ENCODE measurements at regions not wholly inside any gene's neighbourhood (a gene's known extent, or its start where the extent isn't known, plus 50 kb on each side); places are given as distances from the start of the nearest gene placed in this dataset.

DNA sequence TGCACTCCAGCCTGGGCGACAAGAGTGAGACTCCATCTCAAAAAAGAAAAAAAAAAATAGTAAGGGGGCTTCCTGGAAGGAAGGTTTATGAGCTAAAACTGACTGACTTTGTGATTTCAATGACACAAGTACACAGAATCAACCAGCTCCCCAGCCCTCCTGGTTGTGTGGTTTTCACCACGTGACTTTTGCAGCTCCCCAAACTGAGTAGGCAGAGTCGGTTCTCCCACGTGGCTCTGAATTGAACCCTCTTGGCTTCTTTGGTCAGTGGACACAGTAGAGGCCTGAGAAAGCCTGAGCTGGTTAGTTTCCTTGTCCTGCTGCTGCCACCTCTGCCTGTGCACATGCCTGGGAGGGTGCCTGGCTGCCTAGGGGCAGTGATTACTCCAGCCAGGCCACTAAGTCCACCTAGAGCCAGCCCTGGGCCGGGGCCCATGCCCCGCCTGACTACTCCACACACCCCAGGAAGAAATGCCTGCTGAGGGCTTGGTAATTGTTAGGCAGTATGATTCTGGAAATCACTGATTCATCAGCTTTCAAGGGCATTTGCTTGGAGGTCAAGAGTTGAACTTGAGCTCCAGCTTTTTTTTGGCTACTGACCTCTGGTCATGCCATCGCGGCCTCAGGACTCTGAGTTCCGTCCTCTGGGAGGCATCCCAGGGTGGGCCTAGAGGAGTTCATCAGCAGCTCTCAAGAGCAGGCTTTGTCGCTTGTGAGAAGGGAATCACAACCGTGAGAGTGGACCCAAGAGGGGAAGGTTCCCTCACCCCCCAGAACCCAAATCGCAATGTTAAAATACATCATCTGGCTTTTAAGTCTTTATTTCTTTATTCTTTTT lies 431.9 kb upstream of the HS6ST1 start:
- ChIA-PET CTCF (no interaction called here), POLR2A (no interaction called here)
- no peak overlapping the region for H3K4me3 ChIP-seq (ENCODE audit: low read length)
- ATAC-seq (no peak), DNase-seq (no peak)
- H3K27me3 Mint-ChIP-seq, result peaks cover 4 to 31% (median 14%) of the 10 kb centered on the region in 5 donors
- intact Hi-C loops (cut with micrococcal nuclease), result no loop called here
- H3K4me3 Mint-ChIP-seq, result no peak overlapping the region
- H3K4me1 Mint-ChIP-seq, result peaks cover 11 to 23% (median 16%) of the 10 kb centered on the region in 7 donors
- H3K27ac Mint-ChIP-seq, result no peak overlapping the region
- no peaks in the 10 kb centered on the region for H3K9me3 ChIP-seq (ENCODE audit: control insufficient read depth in 2 of 3, low read length in 3 of 3)
- H3K36me3 ChIP-seq (ENCODE audit: control insufficient read depth in 2 of 3, insufficient read depth in 3 of 3, low read length in 3 of 3), result no peaks in the 10 kb centered on the region
- H3K9me3 Mint-ChIP-seq, result no peaks in the 10 kb centered on the region
- H3K27me3 ChIP-seq (ENCODE audit: control insufficient read depth in 2 of 2, insufficient read depth in 2 of 2, low read length in 2 of 2), result no peaks in the 10 kb centered on the region
- H3K36me3 Mint-ChIP-seq, result no peaks in the 10 kb centered on the region
- no peak overlapping the region for H3K27ac ChIP-seq (ENCODE audit: low read depth, low read length)
- H3K4me1 ChIP-seq (ENCODE audit: control insufficient read depth in 2 of 2, insufficient read depth in 2 of 2, low read length in 2 of 2), result no peaks in the 10 kb centered on the region

DNA sequence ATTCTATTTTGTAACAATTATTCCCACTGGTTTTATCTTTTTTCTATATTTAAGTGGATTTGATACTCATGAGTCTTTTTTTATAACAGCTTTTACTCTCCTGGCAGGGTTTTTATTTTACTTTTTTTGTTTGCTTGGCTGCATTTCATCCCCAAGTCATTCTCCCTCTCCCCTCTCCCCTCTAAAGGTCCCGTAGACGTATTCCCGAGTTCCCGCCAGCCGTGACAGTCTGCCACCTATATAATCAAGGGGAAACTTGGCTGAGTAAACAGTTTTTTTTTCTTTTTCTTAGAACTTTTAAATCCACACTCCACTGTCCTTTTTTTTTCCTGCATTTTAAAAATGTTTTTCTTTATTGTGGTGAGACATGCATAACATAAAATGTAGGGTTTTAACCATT lies 433.1 kb upstream of the HS6ST1 start:
- intact Hi-C loops (cut with micrococcal nuclease), result no loop called here
- H3K27me3 Mint-ChIP-seq, result peaks cover 9 to 38% (median 13%) of the 10 kb centered on the region in 5 donors

DNA sequence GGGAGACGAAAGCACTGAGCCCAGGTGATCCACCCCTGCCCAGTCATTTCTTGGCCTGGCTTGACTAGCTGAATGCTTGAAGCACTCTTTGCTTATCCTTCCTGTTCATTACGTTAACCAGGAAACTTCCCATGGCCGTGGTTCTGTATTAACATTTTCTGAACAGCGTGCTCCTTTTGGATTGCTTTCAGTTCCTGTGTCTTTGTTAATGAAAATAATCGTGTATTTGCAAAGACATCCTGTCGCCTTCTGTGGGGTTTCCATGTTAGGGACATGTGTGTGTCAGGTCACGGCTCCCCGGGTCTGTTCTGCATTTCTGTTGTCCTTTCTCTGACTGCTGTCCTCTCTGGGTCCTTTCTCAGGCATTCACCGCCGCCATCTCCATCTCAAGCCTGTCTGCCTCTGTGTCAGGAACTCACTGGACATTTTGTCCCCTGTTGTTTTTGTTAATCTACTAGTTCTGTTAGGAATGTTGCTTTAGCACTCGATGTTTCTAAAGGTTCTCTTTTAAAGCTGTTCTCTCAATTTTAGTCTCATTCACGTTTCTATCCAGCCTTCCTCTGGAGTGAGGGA lies 434.1 kb upstream of the HS6ST1 start:
- H3K9me3 Mint-ChIP-seq, result no peaks in the 10 kb centered on the region
- H3K4me3 ChIP-seq (ENCODE audit: low read length), result no peak overlapping the region
- DNase-seq (no peak), ATAC-seq (no peak)
- no peaks in the 10 kb centered on the region for H3K36me3 ChIP-seq (ENCODE audit: control insufficient read depth in 2 of 3, insufficient read depth in 3 of 3, low read length in 3 of 3)
- H3K27ac Mint-ChIP-seq, result peak overlapping the region in 1 of 9 donors; percentile 36
- peaks cover 11 to 23% (median 16%) of the 10 kb centered on the region in 7 donors for H3K4me1 Mint-ChIP-seq
- no peaks in the 10 kb centered on the region for H3K36me3 Mint-ChIP-seq
- H3K4me3 Mint-ChIP-seq, result no peak overlapping the region
- no peaks in the 10 kb centered on the region for H3K9me3 ChIP-seq (ENCODE audit: control insufficient read depth in 2 of 3, low read length in 3 of 3)
- H3K4me1 ChIP-seq (ENCODE audit: control insufficient read depth in 2 of 2, insufficient read depth in 2 of 2, low read length in 2 of 2), result no peaks in the 10 kb centered on the region
- H3K27me3 ChIP-seq (ENCODE audit: control insufficient read depth in 2 of 2, insufficient read depth in 2 of 2, low read length in 2 of 2), result no peaks in the 10 kb centered on the region
- intact Hi-C loops (cut with micrococcal nuclease), result no loop called here
- no peak overlapping the region for H3K27ac ChIP-seq (ENCODE audit: low read depth, low read length)
- H3K27me3 Mint-ChIP-seq, result peaks cover 9 to 40% (median 13%) of the 10 kb centered on the region in 5 donors
- ChIA-PET POLR2A (no interaction called here), CTCF (no interaction called here)

More for the DNA sequence above, 433.1 kb upstream of the HS6ST1 start:
- H3K4me3 Mint-ChIP-seq, result no peak overlapping the region
- ChIA-PET POLR2A (no interaction called here), CTCF (no interaction called here)
- H3K9me3 ChIP-seq (ENCODE audit: control insufficient read depth in 2 of 3, low read length in 3 of 3), result no peaks in the 10 kb centered on the region
- no peak overlapping the region for H3K27ac ChIP-seq (ENCODE audit: low read depth, low read length)
- no peak overlapping the region for H3K27ac Mint-ChIP-seq
- H3K36me3 ChIP-seq (ENCODE audit: control insufficient read depth in 2 of 3, insufficient read depth in 3 of 3, low read length in 3 of 3), result no peaks in the 10 kb centered on the region
- no peaks in the 10 kb centered on the region for H3K27me3 ChIP-seq (ENCODE audit: control insufficient read depth in 2 of 2, insufficient read depth in 2 of 2, low read length in 2 of 2)
- no peaks in the 10 kb centered on the region for H3K9me3 Mint-ChIP-seq
- DNase-seq (no peak), ATAC-seq (no peak)
- no peaks in the 10 kb centered on the region for H3K36me3 Mint-ChIP-seq
- peaks cover 11 to 23% (median 16%) of the 10 kb centered on the region in 7 donors for H3K4me1 Mint-ChIP-seq
- H3K4me3 ChIP-seq (ENCODE audit: low read length), result no peak overlapping the region
- no peaks in the 10 kb centered on the region for H3K4me1 ChIP-seq (ENCODE audit: control insufficient read depth in 2 of 2, insufficient read depth in 2 of 2, low read length in 2 of 2)

DNA sequence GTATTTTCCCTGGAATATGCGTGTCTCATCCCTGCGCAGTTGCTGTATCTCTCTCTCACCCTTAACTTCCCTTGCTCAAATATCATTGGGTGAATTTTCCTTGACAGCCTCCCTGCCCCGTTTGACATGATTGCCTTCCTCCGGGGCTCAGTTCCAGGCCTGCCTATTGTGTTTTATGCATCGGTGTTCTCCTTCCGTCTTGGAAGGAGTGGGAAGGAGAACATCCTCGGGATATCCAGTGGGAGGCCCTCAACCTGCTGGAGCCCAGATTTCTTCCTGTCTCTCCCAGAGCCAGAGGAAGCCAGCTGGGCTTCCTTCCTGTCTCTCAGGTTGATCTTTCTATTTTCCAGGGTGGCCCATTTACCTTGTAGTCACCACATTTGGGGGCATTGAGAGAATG lies 434.7 kb upstream of the HS6ST1 start:
- no peaks in the 10 kb centered on the region for H3K27me3 ChIP-seq (ENCODE audit: control insufficient read depth in 2 of 2, insufficient read depth in 2 of 2, low read length in 2 of 2)
- ATAC-seq, result no peak
- no peak for DNase-seq
- H3K36me3 ChIP-seq (ENCODE audit: control insufficient read depth in 2 of 3, insufficient read depth in 3 of 3, low read length in 3 of 3), result no peaks in the 10 kb centered on the region
- intact Hi-C loops (cut with micrococcal nuclease), result no loop called here
- ChIA-PET CTCF (no interaction called here), POLR2A (no interaction called here)
- no peaks in the 10 kb centered on the region for H3K4me1 ChIP-seq (ENCODE audit: control insufficient read depth in 2 of 2, insufficient read depth in 2 of 2, low read length in 2 of 2)
- no peak overlapping the region for H3K27ac Mint-ChIP-seq
- H3K4me1 Mint-ChIP-seq, result peaks cover 11 to 23% (median 16%) of the 10 kb centered on the region in 7 donors
- no peaks in the 10 kb centered on the region for H3K9me3 ChIP-seq (ENCODE audit: control insufficient read depth in 2 of 3, low read length in 3 of 3)
- H3K4me3 Mint-ChIP-seq, result no peak overlapping the region
- no peak overlapping the region for H3K4me3 ChIP-seq (ENCODE audit: low read length)
- H3K9me3 Mint-ChIP-seq, result no peaks in the 10 kb centered on the region
- H3K27ac ChIP-seq (ENCODE audit: low read depth, low read length), result no peak overlapping the region
- H3K36me3 Mint-ChIP-seq, result no peaks in the 10 kb centered on the region
- peaks cover 9 to 40% (median 13%) of the 10 kb centered on the region in 5 donors for H3K27me3 Mint-ChIP-seq

DNA sequence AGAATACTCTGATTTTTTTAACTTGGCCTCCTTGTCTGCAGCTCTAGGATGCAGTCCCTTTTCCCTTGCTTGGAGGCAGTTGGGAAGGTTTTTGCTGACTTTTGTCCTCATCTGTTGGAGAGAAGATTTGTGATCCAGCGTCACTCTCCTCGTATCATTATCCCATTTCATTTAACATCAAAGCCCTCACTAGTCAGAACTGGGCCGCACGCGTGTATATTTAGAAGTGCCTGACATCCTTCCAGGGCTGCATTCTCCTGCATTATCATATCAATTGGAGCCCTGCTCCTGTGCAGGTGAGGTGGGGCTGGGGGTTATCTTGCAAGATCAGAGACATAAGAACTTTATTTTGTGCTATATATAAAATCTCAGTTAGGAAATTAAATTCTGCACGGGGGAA lies 435.1 kb upstream of the HS6ST1 start:
- Mint-ChIP-seq H3K9me3 (no peaks in the 10 kb centered on the region), H3K27ac (peak overlapping the region in 1 of 9 donors; percentile 48), H3K27me3 (peaks cover 5 to 40% (median 13%) of the 10 kb centered on the region in 5 donors), H3K4me1 (peaks cover 11 to 23% (median 16%) of the 10 kb centered on the region in 7 donors), H3K36me3 (no peaks in the 10 kb centered on the region), H3K4me3 (peak overlapping the region in 1 of 10 donors; percentile 43)
- ChIA-PET POLR2A (no interaction called here), CTCF (no interaction called here)
- no peaks in the 10 kb centered on the region for H3K4me1 ChIP-seq (ENCODE audit: control insufficient read depth in 2 of 2, insufficient read depth in 2 of 2, low read length in 2 of 2)
- no peaks in the 10 kb centered on the region for H3K9me3 ChIP-seq (ENCODE audit: control insufficient read depth in 2 of 3, low read length in 3 of 3)
- no peaks in the 10 kb centered on the region for H3K36me3 ChIP-seq (ENCODE audit: control insufficient read depth in 2 of 3, insufficient read depth in 3 of 3, low read length in 3 of 3)
- intact Hi-C loops (cut with micrococcal nuclease), result no loop called here
- DNase-seq (no peak), ATAC-seq (no peak)
- H3K4me3 ChIP-seq (ENCODE audit: low read length), result no peak overlapping the region
- H3K27me3 ChIP-seq (ENCODE audit: control insufficient read depth in 2 of 2, insufficient read depth in 2 of 2, low read length in 2 of 2), result no peaks in the 10 kb centered on the region
- H3K27ac ChIP-seq (ENCODE audit: low read depth, low read length), result no peak overlapping the region

DNA sequence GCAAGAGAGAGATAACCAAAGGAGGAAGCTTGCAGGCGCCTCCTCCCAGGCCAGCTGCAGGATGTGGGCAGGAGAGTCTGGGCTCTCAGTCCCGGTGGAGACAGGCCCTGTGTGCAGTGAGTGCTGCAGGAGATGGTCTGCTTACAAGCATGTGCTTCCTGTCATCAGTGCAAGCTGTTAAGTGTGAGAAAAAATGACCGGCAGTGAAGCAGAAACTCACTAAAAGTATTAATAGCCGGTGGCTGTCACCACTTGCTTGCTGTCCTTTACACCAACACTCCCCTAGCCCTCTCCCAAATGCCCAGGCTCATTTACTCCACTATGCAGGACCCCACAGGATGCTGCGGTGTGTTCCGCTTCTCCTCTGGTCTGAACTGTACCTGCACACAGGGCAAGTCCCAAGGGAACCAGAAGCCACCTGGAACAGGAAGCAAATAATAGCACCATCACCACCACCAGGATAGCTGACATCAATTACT lies 435.6 kb upstream of the HS6ST1 start:
- peak in 3 of 9 donors; percentile 11 to 13 (median 11) for DNase-seq
- no peaks in the 10 kb centered on the region for H3K4me1 ChIP-seq (ENCODE audit: control insufficient read depth in 2 of 2, insufficient read depth in 2 of 2, low read length in 2 of 2)
- H3K36me3 ChIP-seq (ENCODE audit: control insufficient read depth in 2 of 3, insufficient read depth in 3 of 3, low read length in 3 of 3), result no peaks in the 10 kb centered on the region
- no peak overlapping the region for H3K27ac ChIP-seq (ENCODE audit: low read depth, low read length)
- no peaks in the 10 kb centered on the region for H3K36me3 Mint-ChIP-seq
- no peaks in the 10 kb centered on the region for H3K27me3 ChIP-seq (ENCODE audit: control insufficient read depth in 2 of 2, insufficient read depth in 2 of 2, low read length in 2 of 2)
- peak; percentile 46 for ATAC-seq
- no peaks in the 10 kb centered on the region for H3K9me3 ChIP-seq (ENCODE audit: control insufficient read depth in 2 of 3, low read length in 3 of 3)
- H3K4me3 ChIP-seq (ENCODE audit: low read length), result no peak overlapping the region
- H3K27me3 Mint-ChIP-seq, result peaks cover 5 to 40% (median 13%) of the 10 kb centered on the region in 5 donors
- H3K4me1 Mint-ChIP-seq, result peaks cover 11 to 23% (median 16%) of the 10 kb centered on the region in 7 donors
- peak overlapping the region in 3 of 10 donors; percentile 23 to 43 (median 40) for H3K4me3 Mint-ChIP-seq
- ChIA-PET CTCF (no interaction called here), POLR2A (no interaction called here)
- H3K9me3 Mint-ChIP-seq, result no peaks in the 10 kb centered on the region
- intact Hi-C loops (cut with micrococcal nuclease), result no loop called here
- H3K27ac Mint-ChIP-seq, result peak overlapping the region in 1 of 9 donors; percentile 48

Data from naive thymus-derived CD4-positive, alpha-beta T cell (primary cell).